Femur (tissue), 1 donor: ENCODE measurements at regions not wholly inside any gene's neighbourhood (a gene's known extent, or its start where the extent isn't known, plus 50 kb on each side); places are given as distances from the start of the nearest gene placed in this dataset.

Experiments used
- DNase-seq: peaks from one replicate; pipeline ENCODE4 v3.0.0-alpha.2; 2017

DNA sequence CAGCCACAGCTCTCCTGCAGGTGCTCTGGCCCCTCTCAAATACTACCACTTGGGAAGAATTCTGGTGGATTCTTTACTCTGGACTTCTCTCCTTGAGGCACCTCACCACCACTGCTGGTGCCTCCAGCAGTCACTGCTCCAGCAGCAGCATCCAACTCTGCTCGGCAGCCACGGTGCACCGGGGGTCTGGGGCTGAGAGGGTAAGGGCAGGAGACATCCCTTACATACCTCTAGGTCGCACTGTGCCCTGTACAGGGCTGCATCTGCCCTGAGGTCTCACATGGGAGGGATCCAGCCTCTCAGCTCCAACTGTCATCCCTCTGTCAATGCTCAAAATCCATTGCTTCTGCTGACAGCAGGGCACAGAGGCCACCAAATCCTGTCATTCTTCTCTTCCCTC is 588.2 kb downstream of the CDK5RAP2 start:
- DNase-seq: no peak

GRCh38 chr9:119986713-119987112 is 593.3 kb downstream of the CDK5RAP2 start:
- DNase-seq: no peak

GRCh38 chr9:119986205-119986604 is 593.8 kb downstream of the CDK5RAP2 start:
- no peak for DNase-seq

DNA sequence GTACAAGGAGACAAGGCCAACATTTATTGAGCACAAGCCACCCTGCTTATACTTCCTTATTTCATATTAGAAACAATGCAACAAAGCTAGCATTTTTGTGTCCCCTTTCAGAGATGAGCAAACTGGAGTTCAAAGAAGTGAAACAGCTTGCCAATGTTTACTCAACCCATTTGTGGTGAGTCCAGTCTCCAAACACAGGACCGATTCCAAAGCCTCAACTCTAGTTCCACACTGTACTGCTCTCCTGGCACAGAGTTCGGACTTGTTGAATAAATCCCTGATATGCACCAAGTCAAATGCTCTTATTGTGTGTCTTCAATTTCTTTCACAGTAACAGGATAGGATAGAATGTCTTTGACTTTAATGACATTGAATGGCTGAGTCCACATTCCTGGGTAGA is 604.8 kb upstream of the BRINP1 start:
- no peak for DNase-seq

DNA sequence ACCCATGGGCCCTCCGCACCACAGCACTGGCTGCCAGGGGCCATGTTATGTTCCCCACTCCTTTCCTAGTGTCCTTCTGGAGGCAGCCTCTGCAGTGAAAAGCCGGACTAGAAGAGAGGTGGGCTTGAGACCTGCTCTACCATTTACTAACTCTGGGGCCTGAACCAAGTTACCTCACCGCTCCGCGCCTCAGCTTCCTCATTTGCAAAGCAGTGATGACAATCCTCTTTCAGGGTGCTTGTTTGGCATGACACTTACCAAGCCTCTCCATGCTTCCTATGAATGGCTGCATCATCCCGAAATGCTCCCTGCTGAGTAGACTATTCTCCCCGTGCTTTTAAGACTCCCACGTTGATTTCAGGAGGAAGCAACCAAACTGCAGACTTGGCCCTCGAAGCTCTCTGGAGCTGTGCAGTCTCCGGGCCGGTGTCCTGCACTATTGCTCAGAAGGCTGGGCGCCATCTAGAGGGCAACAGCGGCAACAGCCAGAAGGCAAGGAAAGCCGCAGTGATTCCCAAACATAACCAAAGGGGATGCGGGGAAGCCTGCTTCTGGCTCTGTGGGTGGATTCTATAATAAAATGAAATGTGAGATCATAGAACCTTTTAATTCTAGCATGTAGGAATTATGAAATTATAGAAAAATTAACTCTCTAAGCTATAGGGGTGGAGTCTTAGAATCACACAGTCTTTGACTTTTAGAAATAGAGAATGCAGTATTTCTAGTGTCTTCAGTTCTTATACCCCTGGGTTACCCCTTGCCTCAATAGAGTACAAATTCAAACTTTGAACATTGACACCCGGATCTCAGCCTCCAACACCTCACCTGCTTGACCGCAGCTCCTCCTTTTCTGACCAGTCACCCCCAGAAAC is 599.8 kb upstream of the BRINP1 start:
- DNase-seq: peak; percentile 76

DNA sequence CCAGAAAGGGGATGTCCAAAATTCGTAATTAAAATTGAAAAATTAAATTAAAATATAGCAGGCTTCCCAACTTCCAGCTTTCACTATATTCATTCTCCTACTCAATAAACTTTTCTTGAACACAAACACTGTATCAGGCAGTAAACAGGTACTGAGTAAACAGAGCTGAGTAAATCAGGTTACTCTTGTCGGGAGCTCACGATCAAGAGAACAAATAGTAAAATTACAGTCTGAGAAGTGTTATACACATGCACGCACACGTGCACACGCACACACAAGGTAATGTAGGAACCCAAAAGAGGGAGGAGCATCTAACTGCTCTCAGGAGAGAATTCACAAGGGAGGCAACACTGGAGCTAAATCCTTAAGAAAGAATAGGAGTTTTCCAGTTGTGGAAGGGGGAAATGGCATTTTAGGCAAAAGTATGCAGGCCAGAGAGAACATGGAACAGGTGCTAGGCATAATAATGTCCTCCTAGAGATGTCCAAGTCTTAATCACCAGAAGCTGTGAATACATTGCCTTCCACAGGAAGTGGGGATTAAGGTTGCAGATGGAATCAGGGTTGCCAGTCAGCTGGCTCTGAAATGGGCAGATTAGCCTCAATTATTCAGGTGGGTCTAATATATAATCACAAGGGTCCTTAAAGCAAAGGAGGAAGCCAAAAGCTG is 598.8 kb upstream of the BRINP1 start:
- DNase-seq: no peak

DNA sequence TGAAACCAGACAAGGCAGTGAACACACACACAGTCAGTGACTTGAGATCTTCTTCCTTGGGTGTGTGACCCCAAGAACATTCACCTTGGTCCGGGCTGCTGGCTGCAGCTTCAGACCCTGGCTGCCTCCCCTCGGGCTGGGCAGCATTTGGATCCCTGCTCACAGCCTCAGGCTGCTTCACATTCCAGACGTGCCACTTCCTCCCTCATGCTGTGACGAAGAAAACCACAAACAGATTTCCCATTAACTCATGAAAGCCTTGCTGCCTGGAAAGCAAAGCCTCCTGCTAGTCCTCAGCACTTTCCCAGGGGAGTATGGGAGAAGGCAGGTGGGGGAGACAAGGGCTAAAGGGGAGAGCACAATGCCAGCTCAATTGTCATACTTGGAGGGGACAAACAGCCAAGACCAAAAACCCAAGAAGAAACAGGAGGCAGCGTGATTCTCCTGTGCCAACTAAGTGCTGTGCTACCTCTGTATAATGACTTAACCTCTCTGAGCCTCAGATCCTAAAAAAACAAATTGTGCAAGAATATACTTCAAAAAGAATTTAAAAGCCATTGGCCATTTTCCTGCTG is 594.6 kb upstream of the BRINP1 start:
- DNase-seq: peak; percentile 51

GRCh38 chr9:119963258-119963797 is 594.1 kb upstream of the BRINP1 start:
- DNase-seq: no peak

DNA sequence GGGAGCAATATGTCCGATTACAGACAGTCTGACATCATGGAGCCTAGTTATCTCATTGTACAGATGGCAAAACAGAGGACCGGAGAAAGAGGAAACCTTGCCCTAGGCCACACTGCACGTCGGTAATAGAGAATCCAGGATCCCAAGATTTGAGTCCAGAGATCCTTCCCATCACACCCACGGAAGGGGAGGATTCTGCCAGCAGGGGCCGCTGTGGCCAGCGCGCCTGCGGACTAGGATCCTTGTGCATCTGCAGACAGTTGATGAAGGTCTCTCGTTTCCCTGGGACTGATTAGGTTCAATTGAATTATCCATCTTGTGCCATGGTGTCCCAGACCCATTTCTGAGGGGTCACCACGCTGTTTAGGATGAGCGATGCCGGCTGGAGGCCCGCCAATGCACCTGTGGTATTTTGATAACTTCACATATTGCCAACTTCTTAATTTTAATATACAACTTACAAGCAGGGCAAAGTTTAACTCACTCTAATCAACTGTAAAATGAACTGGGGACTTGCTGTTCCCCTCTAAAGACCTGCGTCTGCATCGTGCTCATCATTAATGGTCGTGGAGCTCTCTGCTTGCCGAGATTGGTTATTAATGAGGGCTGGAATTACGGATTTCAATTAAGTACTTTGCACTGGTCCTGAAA is 592.7 kb upstream of the BRINP1 start:
- peak; percentile 37 for DNase-seq

DNA sequence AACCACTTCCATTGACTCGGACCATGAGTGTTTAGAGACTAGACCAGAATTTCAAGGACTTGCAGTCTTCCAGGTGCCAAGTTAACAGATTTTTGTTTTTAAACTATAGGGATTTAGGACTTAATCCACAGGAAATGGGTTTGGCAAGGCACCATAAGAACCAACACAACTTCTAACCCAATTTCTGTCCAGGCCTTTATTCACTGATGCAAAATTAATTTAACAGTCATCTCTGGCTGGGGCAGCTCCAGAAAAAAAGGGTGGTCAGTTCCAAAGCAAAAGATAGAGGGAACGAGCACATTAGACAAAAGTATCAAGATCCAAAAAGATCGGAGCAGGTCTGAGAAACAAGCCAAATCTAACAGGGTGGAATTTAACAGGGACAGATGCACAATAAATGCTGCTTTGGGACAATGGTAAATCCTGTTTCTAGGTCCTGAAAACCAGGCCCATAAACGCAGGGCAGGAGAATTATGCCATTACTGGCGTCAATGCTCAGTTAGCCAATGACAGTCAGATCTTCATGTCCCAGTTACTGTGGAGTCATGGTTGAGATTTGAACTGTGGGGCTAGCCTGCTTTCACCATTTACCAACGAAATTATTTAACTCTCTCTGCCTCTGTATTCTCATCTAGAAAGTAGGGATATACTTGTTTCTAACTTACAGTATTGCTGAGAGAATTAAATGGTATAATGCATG is 590.8 kb upstream of the BRINP1 start:
- DNase-seq: no peak

GRCh38 chr9:119956111-119956510 is 586.9 kb upstream of the BRINP1 start:
- DNase-seq: no peak

DNA sequence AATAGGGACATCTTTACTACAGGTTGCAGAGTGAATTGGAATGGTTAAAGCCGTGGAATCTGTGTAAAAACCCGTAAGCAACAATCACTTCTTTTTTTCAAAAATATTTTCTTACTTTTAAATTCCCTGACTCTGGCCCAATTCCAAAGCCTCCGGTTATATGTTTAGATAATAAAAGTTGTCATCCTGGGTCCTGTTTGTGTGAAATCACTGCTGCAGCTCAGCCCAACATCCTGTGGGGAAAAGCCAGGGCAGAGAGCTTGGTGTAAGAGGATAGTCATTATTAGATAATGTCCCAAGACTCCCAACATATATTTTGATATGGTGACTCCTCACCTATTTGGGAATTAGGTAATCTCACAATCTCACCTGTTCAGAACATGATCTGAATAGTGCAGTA is 586.0 kb upstream of the BRINP1 start:
- DNase-seq: no peak

- no peak for DNase-seq
These were observed 582.4 kb upstream of the BRINP1 start for GRCh38 chr9:119951591-119951990.

GRCh38 chr9:119951090-119951489 is 581.9 kb upstream of the BRINP1 start:
- DNase-seq: no peak

DNA sequence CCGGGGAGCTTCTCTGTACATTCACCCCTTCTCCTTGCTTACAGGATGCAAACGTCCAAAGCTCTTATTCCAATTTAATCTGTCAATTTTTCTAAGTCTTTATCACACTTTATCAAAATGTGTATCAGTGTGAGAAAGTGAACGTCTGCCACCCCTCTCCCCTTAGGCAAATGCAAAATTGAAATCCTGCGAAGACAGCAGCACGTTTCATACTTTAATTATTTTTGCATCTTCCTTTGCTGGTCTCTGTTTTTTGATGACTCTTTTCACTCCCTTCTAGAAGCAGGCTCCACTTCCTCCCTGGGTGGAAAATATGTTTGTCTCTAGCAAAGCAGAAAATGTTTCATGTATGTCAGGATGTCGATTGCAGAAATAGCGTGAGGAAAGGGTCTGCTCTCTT is 576.5 kb upstream of the BRINP1 start:
- DNase-seq: no peak

DNA sequence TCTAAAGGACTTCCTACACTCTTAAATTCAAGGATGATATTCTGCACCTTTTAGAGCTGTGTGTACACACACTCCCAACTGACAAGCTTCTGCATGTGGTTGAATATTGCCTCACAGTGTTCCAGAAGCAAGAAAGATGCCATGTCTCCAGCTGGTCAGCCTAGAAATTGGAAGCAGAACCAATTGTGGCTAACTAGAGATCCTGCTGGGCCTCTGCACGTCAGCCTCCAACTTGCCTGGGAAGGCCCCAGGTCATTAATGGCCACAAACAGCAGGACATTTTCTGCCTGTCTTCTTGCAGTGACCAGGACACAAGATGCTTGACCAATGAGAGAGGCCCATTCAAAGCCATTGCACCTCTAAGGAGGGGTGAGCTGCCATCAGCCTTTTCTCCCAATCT is 571.9 kb upstream of the BRINP1 start:
- no peak for DNase-seq

DNA sequence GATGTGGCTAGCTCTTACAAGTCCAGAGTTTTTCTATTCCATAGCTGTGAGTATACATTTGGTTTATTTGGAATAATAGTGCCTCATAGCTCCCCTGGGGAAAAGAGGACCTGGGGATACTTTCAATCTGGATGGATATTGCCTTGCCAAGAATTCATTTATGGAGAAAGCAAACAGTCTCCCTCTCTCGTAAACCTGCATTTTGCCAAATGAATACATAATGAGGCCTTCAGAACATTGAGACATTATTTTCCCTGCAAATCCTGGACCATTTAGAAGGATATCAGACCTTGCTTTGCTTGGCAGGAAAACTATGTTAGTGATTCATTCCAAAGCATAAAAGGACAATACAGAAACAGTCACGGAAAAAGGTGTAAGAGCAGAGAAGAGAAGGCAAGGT is 569.6 kb upstream of the BRINP1 start:
- DNase-seq: no peak

DNA sequence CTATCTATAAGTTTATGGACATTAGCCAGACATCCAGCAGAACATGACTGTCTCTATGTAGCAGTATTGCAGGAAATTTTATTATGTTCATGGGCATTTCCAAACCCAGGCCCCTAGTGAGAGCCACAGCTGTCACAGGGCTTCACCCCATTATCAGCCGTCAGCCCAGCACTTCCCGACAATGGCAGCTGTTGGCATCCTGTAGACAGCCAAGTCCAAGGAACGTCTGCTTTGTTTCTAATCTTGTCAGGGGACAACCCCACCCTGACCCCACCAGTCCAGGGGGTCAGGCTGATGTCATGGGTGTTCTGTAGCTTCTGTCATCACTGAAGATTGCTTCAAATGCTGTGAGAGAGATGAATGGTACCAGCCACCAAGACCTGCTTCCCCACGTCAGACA is 565.3 kb upstream of the BRINP1 start:
- peak; percentile 29 for DNase-seq

DNA sequence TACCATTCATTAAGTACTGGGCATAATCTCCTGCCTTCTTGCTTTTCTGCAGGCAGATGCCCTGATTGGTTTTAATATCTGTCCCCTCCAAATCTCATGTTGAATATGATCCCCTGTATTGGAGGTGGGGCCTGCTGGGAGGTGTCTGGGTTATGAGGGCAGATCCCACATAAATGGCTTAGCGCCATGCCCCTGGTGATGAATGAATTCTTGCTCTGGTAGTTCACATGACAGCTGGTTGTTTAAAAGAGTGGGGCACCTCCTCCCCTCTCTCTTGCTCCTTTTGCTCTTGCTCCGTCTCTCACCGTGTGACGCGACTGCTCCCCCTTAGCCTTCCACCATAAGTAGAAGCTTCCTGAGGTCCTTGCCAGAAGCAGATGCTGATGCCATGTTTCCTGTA is 564.0 kb upstream of the BRINP1 start:
- DNase-seq: no peak

DNA sequence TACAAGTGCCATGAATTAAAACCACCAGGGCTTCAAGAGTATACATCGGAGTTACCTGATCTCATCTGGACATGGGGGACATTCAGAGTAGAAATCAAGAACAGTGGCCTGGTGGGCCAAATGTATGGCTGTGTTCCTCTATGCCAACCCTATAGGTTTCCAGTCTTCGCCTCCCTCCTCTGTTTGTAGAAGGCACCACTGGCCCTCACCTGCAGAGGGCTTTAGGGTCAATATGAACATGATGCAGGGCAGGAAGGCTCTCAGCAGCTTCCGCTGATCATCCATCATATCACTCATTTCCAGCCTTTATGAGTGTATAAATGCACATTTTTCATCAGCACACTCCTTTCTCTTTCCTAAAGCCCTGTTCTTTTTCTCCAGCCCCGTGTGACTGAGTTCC is 555.5 kb upstream of the BRINP1 start:
- DNase-seq: no peak

- DNase-seq: no peak
These were observed 547.9 kb upstream of the BRINP1 start for GRCh38 chr9:119917175-119917574.

- DNase-seq: no peak
These were observed 537.8 kb upstream of the BRINP1 start for GRCh38 chr9:119907056-119907455.

DNA sequence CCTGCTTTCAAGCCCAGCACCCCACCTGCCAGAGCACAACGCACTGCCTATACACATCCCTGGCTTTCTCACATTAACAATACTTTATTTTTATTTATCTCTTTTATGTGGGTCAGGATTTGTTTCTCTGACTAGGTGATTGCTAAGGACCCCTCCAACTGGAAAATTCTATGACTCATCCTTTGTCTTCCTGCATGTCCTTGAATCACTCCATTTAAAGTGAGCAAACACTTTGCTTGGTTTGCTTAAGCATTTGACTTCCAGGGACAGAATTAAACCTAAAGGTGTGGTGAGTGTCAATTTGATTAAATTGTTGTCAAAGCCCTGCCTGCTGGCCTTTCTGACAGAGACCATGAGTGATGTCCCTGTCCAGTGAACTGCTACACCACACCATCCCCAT is 536.5 kb upstream of the BRINP1 start:
- DNase-seq: no peak
